ENCODE measurements at regions not wholly inside any gene's neighbourhood (a gene's known extent, or its start where the extent isn't known, plus 50 kb on each side); places are given as distances from the start of the nearest gene placed in this dataset.

GRCh38 chr10:1882728-1883127, 145.4 kb upstream of the ADARB2 start (continued):
- TF ChIP-seq ZNF532 (CRISPR knock-in tag; IDR thresholded peaks at IDR 0.05; ENCODE audit: borderline replicate concordance) = no peak
- no peak for TF ChIP-seq NR1H2 (CRISPR knock-in tag; IDR thresholded peaks at IDR 0.05)
- no peak for TF ChIP-seq NFATC4 (CRISPR knock-in tag; IDR thresholded peaks at IDR 0.05)
- TF ChIP-seq, protein P1, sequence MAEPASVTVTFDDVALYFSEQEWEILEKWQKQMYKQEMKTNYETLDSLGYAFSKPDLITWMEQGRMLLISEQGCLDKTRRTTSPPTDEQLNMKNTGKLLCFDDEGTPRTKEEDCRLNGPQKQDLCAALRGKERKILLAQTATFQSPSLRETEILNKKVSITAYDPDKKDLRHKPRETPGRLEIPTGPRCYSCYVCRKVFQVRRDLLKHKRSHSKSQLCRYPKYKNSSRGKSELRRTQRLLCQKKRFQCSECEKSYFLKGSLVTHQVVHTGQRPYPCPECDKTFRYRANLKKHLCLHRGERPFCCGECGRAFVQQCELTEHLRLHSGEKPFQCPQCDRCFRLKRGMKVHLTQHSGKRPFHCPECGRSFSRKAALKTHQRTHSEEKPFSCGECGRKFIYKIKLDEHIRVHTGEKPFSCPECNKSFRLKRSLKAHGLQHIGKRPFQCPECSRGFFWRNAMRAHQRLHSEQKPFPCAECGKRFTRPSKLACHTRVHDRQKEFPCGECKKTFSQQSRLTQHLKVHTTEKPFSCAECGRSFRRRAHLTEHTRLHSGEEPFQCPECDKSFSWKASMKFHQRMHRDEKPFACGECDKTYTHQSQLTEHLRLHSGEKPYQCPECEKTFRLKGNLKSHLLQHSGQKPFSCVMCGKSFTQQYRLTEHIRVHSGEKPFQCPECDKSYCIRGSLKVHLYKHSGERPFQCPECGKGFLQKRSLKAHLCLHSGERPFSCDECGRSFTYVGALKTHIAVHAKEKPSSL (CRISPR knock-in tag; conservative IDR thresholded peaks at IDR 0.05) = no peak
- TF ChIP-seq, protein P2, sequence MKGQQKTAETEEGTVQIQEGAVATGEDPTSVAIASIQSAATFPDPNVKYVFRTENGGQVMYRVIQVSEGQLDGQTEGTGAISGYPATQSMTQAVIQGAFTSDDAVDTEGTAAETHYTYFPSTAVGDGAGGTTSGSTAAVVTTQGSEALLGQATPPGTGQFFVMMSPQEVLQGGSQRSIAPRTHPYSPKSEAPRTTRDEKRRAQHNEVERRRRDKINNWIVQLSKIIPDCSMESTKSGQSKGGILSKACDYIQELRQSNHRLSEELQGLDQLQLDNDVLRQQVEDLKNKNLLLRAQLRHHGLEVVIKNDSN (CRISPR knock-in tag; IDR thresholded peaks at IDR 0.05) = no peak
- no peak for TF ChIP-seq ZNF423 (CRISPR knock-in tag; IDR thresholded peaks at IDR 0.05)
- TF ChIP-seq, protein P3, sequence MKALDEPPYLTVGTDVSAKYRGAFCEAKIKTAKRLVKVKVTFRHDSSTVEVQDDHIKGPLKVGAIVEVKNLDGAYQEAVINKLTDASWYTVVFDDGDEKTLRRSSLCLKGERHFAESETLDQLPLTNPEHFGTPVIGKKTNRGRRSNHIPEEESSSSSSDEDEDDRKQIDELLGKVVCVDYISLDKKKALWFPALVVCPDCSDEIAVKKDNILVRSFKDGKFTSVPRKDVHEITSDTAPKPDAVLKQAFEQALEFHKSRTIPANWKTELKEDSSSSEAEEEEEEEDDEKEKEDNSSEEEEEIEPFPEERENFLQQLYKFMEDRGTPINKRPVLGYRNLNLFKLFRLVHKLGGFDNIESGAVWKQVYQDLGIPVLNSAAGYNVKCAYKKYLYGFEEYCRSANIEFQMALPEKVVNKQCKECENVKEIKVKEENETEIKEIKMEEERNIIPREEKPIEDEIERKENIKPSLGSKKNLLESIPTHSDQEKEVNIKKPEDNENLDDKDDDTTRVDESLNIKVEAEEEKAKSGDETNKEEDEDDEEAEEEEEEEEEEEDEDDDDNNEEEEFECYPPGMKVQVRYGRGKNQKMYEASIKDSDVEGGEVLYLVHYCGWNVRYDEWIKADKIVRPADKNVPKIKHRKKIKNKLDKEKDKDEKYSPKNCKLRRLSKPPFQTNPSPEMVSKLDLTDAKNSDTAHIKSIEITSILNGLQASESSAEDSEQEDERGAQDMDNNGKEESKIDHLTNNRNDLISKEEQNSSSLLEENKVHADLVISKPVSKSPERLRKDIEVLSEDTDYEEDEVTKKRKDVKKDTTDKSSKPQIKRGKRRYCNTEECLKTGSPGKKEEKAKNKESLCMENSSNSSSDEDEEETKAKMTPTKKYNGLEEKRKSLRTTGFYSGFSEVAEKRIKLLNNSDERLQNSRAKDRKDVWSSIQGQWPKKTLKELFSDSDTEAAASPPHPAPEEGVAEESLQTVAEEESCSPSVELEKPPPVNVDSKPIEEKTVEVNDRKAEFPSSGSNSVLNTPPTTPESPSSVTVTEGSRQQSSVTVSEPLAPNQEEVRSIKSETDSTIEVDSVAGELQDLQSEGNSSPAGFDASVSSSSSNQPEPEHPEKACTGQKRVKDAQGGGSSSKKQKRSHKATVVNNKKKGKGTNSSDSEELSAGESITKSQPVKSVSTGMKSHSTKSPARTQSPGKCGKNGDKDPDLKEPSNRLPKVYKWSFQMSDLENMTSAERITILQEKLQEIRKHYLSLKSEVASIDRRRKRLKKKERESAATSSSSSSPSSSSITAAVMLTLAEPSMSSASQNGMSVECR (CRISPR knock-in tag; IDR thresholded peaks at IDR 0.05; ENCODE audit: borderline replicate concordance) = no peak
- TF ChIP-seq IRF1 (CRISPR knock-in tag; IDR thresholded peaks at IDR 0.05) = no peak
- no peak for TF ChIP-seq JAZF1 (CRISPR knock-in tag; IDR thresholded peaks at IDR 0.05)
- no peak for TF ChIP-seq ZBTB21 (CRISPR knock-in tag; IDR thresholded peaks at IDR 0.05; ENCODE audit: borderline replicate concordance)
- no peak for TF ChIP-seq HMGXB4 (CRISPR knock-in tag; IDR thresholded peaks at IDR 0.05)

- H3K36me3 Mint-ChIP-seq = peaks cover 18% of the 10 kb centered on the region
- no peak overlapping the region for H3K4me3 Mint-ChIP-seq
- H3K27ac Mint-ChIP-seq = no peak overlapping the region
- POLR2A ChIA-PET = no interaction called here
- H3K9me3 Mint-ChIP-seq = peaks cover 21% of the 10 kb centered on the region
- no peak for DNase-seq (ENCODE audit: low spot score)
- no peaks in the 10 kb centered on the region for H3K4me1 Mint-ChIP-seq
- peaks cover 31% of the 10 kb centered on the region for H3K27me3 Mint-ChIP-seq (ENCODE audit: low read depth)
- no peak for ATAC-seq
- CTCF ChIA-PET = no interaction called here
- TF ChIP-seq ZBTB21 (CRISPR knock-in tag; IDR thresholded peaks at IDR 0.05; ENCODE audit: borderline replicate concordance) (no peak), ERG (CRISPR knock-in tag; IDR thresholded peaks at IDR 0.05) (no peak), CREB1 (CRISPR knock-in tag; IDR thresholded peaks at IDR 0.05) (no peak), MLX (CRISPR knock-in tag; IDR thresholded peaks at IDR 0.05) (no peak), GRHL2 (CRISPR knock-in tag; IDR thresholded peaks at IDR 0.05; ENCODE audit: insufficient replicate concordance, severe bottlenecking) (no peak), HMGXB4 (CRISPR knock-in tag; IDR thresholded peaks at IDR 0.05) (no peak), FOXP1 (CRISPR knock-in tag; IDR thresholded peaks at IDR 0.05; ENCODE audit: borderline replicate concordance) (no peak)
- TF ChIP-seq, protein P4, sequence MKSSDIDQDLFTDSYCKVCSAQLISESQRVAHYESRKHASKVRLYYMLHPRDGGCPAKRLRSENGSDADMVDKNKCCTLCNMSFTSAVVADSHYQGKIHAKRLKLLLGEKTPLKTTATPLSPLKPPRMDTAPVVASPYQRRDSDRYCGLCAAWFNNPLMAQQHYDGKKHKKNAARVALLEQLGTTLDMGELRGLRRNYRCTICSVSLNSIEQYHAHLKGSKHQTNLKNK (CRISPR knock-in tag; IDR thresholded peaks at IDR 0.05) = no peak
Measured at GRCh38 chr10:1882180-1882579, 144.9 kb upstream of the ADARB2 start.
